AG20443 (cell line): ENCODE measurements at regions not wholly inside any gene's neighbourhood (a gene's known extent, or its start where the extent isn't known, plus 50 kb on each side); places are given as distances from the start of the nearest gene placed in this dataset.
"Not testable (repeated sequence)": the region's sequence is repeated elsewhere in the genome, so short reads cannot be mapped to it uniquely, and the experiment has no call there.

Experiments
- DNase-seq: peaks from one replicate; pipeline ENCODE4 v3.0.0; 2012; ENCODE audit warnings: low spot score, mixed read lengths

DNA sequence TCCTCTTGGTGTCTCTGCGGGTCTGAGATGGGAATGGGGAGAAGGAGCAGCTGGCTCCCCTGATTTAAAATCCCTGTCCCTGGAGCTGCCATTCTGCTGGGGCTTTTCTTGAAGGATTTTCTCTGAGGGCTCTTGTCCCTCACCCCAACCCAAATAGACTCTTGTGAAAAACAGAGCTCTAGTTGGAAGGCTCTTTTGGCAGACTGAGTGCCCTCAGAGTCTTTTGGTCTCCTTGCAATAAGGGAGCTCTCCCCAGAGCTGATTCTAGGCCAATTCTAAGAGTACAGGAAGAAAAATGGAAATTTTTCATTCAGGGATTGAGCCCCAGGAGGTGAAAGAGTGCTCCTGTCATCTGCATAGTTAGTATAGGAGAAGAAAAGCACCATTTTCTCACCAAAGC is 238.3 kb downstream of the COG6 start:
- no peak for DNase-seq

GRCh38 chr13:39894586-39894985 is 239.1 kb downstream of the COG6 start:
- no peak for DNase-seq

GRCh38 chr13:39895254-39895653 is 239.8 kb downstream of the COG6 start:
- peak; percentile 11 for DNase-seq

- DNase-seq: no peak
Observed at GRCh38 chr13:39897636-39898035, 242.2 kb downstream of the COG6 start.

- no peak for DNase-seq
Observed at GRCh38 chr13:39900106-39900750, 244.8 kb downstream of the COG6 start.

- DNase-seq: no peak
Observed at GRCh38 chr13:39904959-39905358, 249.5 kb downstream of the COG6 start.

GRCh38 chr13:39909634-39910033 is 254.2 kb downstream of the COG6 start:
- no peak for DNase-seq

DNA sequence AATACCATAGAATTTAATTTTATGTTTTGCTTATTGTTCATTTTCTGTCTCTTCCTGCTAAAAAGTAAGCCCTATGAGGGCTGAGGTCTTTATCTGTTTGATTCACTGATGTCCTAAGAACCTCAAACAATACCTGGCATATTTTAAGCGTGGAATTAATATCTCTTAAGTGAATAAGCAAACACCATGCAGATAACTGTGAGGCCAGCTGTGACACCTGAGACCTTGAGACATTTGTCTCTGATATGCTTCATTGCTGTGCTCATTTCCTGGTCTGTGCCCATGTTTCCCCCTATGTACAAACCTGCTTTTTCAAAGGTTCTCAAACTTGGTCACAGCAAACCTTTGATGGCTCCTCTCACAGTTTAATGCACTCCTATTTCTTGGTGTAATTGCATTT is 254.6 kb downstream of the COG6 start:
- no peak for DNase-seq

GRCh38 chr13:39910833-39911232 is 255.4 kb downstream of the COG6 start:
- peak; percentile 13 for DNase-seq

- no peak for DNase-seq
Observed at GRCh38 chr13:39913339-39913738, 257.9 kb downstream of the COG6 start.

DNA sequence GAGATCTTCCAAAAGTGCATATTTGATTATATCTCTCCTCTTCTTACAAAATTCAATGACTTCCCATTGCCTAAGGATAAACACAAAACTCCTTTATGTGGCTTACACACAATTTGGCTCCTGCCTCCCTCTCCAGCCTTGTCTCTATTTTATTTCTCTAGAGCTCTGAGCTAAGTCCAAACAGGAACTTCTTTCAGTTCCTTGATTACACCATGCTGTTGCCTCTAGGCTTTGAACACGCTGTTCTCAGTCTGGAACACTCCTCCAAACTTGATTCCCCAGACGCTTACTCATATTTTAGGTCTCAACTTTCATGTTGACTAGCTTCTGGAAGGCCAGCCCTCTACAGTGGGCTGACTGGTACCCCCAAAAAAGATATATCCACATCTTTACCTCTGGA is 258.5 kb downstream of the COG6 start:
- DNase-seq: no peak

GRCh38 chr13:39915418-39915817 is 260.0 kb downstream of the COG6 start:
- DNase-seq: no peak

DNA sequence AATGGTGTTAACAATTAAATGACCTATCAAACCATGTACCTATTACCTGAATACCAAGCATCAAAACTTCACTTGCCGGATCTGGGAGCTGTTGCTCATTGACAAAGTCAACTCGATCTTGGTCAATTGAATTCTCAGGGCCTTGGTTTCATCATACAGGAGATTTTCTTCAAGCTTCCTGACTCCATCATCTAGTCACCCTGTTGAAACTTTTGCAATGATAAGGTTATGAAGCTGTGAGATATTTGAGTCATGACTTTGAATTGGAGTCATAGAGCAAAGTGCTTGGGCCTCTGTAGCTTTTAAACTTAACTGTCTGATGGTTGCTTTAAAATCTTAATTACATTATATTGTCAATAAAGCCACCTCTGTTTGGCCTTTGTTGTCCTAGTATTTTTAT is 260.9 kb downstream of the COG6 start:
- no peak for DNase-seq

DNA sequence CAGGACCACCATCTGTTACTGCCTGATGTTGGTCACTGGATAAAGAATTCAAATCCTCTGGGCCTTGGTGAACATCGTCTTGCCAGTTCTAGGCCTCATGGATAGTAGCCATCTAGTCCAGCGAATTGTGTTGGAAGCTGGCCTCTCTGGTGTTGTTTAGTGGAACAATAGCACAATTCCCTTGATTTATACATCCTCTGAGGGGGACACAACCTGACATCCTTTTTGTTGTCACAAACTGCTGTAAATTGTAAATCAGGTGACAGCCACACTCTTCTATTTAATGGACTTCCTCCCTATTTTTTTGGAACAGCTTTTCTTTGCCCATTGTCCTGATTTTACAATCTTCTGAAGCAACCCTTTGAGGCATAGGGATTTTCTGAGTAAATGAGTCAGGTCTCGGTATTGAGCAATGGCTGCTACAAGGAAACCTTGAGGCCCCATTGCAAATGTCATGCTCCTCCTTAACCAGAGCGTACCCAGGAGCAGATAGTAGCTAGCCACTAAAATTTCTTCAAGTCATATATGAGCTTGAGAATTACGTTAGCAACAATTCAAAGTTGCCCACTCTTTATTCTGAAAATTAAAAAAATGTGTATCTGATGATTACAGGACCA is 263.3 kb downstream of the COG6 start:
- DNase-seq: no peak

GRCh38 chr13:39920613-39921012 is 265.2 kb downstream of the COG6 start:
- DNase-seq: no peak

- no peak for DNase-seq
Observed at GRCh38 chr13:39926345-39926744, 270.9 kb downstream of the COG6 start.

GRCh38 chr13:39928261-39928660 is 272.8 kb downstream of the COG6 start:
- DNase-seq: no peak

GRCh38 chr13:39929583-39929982 is 274.1 kb downstream of the COG6 start:
- DNase-seq: no peak

DNA sequence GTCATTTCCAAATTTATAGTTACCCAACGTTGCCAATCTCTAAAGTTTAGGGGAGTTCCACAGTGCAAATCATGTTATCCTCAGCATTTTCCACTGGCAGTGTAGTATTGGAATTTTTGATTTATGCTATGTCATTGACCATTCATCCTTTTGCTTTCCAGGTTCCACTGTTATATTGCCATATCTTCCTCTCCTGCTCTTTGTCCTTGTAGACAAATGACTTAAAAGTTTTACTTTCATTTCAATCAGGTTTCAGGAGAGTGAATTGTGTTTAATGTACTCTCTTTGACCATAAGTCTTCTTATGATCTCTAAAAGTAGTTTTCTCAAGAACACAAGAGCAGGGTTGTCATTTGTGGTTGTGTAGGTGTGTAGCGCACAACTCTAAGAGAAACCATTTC is 274.6 kb downstream of the COG6 start:
- no peak for DNase-seq

GRCh38 chr13:39930544-39931444 is 275.3 kb downstream of the COG6 start:
- no peak for DNase-seq

GRCh38 chr13:39931505-39931904 is 276.0 kb downstream of the COG6 start:
- DNase-seq: no peak

- DNase-seq: not testable (repeated sequence)
Observed at GRCh38 chr13:39932514-39932913, 277.1 kb downstream of the COG6 start.

GRCh38 chr13:39935155-39935554 is 279.7 kb downstream of the COG6 start:
- DNase-seq: no peak
